ENCODE measurements at regions not wholly inside any gene's neighbourhood (a gene's known extent, or its start where the extent isn't known, plus 50 kb on each side); places are given as distances from the start of the nearest gene placed in this dataset.
A peak's percentile ranks its signal among the peaks of the same experiment; 100 is the strongest.

DNA sequence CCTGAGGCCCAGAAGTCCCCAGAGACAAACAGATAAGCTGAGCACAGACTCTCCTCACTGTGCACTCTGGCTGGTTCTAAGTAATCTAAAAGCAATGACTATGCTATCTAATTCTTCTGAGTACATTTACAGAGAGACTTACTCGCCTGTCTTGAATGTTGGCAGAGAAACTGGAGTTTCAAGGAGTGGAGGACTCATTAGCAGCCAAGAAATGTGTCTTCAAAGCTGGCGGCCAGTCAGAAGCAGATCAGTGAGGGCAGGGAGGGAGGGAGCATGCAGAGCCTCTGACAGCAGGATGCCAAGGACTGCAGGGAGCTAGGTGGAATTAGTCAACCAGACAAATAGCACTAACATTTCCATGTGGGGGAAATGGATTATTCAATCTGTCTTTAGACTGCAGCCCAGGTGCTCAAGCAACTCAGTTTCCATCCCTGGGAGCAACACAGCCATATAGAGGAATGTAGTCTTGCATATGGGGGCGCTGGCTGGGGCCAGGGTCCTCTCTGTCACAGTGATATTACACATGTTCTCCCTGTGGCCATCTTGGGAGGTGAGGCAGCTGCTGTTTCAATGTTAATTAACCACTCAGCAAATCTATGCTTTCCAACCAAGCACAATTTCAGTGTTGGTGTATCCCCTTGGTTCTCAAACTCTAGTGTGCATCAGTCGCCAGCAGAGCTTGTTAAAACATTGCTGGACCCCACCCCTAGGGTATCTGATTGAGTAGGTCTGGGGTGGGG is 97.9 kb downstream of the CCNA1 start:
- no peak overlapping the region for H3K27ac Mint-ChIP-seq
- DNase-seq (ENCODE audit: low spot score) = no peak
- H3K9me3 Mint-ChIP-seq = peaks cover 22% of the 10 kb centered on the region
- H3K27me3 Mint-ChIP-seq (ENCODE audit: low read depth) = no peaks in the 10 kb centered on the region; the same call in 1 of the 2 replicates
- H3K4me1 Mint-ChIP-seq = peaks cover 49% of the 10 kb centered on the region
- POLR2A ChIA-PET = no interaction called here
- peak; percentile 63 for ATAC-seq
- no peak for TF ChIP-seq TEAD4 (CRISPR knock-in tag; IDR thresholded peaks at IDR 0.05)
- TF ChIP-seq, protein P1, sequence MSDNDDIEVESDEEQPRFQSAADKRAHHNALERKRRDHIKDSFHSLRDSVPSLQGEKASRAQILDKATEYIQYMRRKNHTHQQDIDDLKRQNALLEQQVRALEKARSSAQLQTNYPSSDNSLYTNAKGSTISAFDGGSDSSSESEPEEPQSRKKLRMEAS (CRISPR knock-in tag; IDR thresholded peaks at IDR 0.05) = peak; percentile 31; the same call in 1 of the 2 replicates
- TF ChIP-seq, protein P2, sequence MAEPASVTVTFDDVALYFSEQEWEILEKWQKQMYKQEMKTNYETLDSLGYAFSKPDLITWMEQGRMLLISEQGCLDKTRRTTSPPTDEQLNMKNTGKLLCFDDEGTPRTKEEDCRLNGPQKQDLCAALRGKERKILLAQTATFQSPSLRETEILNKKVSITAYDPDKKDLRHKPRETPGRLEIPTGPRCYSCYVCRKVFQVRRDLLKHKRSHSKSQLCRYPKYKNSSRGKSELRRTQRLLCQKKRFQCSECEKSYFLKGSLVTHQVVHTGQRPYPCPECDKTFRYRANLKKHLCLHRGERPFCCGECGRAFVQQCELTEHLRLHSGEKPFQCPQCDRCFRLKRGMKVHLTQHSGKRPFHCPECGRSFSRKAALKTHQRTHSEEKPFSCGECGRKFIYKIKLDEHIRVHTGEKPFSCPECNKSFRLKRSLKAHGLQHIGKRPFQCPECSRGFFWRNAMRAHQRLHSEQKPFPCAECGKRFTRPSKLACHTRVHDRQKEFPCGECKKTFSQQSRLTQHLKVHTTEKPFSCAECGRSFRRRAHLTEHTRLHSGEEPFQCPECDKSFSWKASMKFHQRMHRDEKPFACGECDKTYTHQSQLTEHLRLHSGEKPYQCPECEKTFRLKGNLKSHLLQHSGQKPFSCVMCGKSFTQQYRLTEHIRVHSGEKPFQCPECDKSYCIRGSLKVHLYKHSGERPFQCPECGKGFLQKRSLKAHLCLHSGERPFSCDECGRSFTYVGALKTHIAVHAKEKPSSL (CRISPR knock-in tag; conservative IDR thresholded peaks at IDR 0.05) = no peak
- no peak overlapping the region for H3K4me3 Mint-ChIP-seq
- peaks cover 10% of the 10 kb centered on the region for H3K36me3 Mint-ChIP-seq
- CTCF ChIA-PET = no interaction called here

DNA sequence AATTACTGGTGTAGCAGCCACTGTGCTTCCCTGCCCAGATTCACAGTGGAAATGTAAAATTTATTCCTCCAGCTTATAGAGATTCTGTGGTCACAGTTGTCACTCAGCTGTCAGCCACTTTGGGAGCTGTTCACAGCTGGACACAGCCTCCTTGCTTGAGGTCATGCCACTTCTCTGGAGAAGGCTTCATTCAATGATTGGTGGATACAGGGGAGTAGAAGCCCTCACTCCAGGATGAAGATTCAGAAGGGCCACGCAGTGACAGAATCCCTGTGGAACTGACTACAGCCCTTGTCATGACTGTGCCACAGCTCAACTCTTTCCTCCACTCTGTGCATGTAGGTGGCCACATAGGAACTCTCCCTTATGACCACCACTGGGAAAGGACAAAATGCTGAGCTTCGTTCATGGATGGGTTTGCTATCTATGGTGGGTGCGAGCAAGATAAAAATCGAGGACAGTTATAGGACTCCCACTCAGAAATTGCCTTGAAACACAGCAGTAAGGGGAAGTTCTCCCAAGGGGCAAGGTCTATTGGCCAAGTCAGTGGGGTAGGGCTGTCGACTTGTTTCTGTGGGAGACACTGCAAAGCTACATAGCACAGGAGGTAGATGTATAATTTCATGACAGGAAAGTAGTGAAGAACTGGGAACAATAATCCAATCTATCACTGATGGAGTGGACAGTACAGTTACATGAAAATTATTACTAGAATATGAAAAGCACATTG is 98.7 kb downstream of the CCNA1 start:
- H3K4me3 Mint-ChIP-seq = no peak overlapping the region
- H3K27ac Mint-ChIP-seq = no peak overlapping the region
- peaks cover 16% of the 10 kb centered on the region for H3K9me3 Mint-ChIP-seq
- no peak for TF ChIP-seq TEAD1 (CRISPR knock-in tag; IDR thresholded peaks at IDR 0.05)
- TF ChIP-seq, protein P3, sequence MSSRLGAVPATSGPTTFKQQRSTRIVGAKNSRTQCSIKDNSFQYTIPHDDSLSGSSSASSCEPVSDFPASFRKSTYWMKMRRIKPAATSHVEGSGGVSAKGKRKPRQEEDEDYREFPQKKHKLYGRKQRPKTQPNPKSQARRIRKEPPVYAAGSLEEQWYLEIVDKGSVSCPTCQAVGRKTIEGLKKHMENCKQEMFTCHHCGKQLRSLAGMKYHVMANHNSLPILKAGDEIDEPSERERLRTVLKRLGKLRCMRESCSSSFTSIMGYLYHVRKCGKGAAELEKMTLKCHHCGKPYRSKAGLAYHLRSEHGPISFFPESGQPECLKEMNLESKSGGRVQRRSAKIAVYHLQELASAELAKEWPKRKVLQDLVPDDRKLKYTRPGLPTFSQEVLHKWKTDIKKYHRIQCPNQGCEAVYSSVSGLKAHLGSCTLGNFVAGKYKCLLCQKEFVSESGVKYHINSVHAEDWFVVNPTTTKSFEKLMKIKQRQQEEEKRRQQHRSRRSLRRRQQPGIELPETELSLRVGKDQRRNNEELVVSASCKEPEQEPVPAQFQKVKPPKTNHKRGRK (CRISPR knock-in tag; IDR thresholded peaks at IDR 0.05; ENCODE audit: borderline replicate concordance) = no peak
- TF ChIP-seq ZNF396 (CRISPR knock-in tag; IDR thresholded peaks at IDR 0.05; ENCODE audit: borderline replicate concordance) = no peak
- no peak for TF ChIP-seq FOXJ3 (CRISPR knock-in tag; IDR thresholded peaks at IDR 0.05; ENCODE audit: borderline replicate concordance)
- TF ChIP-seq SMAD3 (CRISPR knock-in tag; IDR thresholded peaks at IDR 0.05; ENCODE audit: borderline replicate concordance) = no peak
- no peak for TF ChIP-seq ZNF121 (CRISPR knock-in tag; IDR thresholded peaks at IDR 0.05)
- TF ChIP-seq ZNF423 (CRISPR knock-in tag; IDR thresholded peaks at IDR 0.05) = no peak
- no peak for TF ChIP-seq ZNF138 (CRISPR knock-in tag; conservative IDR thresholded peaks at IDR 0.05)
- TF ChIP-seq FOXK1 (CRISPR knock-in tag; IDR thresholded peaks at IDR 0.05) = no peak
- no peak for TF ChIP-seq TP53 (CRISPR knock-in tag; IDR thresholded peaks at IDR 0.05)
- TF ChIP-seq, protein P4, sequence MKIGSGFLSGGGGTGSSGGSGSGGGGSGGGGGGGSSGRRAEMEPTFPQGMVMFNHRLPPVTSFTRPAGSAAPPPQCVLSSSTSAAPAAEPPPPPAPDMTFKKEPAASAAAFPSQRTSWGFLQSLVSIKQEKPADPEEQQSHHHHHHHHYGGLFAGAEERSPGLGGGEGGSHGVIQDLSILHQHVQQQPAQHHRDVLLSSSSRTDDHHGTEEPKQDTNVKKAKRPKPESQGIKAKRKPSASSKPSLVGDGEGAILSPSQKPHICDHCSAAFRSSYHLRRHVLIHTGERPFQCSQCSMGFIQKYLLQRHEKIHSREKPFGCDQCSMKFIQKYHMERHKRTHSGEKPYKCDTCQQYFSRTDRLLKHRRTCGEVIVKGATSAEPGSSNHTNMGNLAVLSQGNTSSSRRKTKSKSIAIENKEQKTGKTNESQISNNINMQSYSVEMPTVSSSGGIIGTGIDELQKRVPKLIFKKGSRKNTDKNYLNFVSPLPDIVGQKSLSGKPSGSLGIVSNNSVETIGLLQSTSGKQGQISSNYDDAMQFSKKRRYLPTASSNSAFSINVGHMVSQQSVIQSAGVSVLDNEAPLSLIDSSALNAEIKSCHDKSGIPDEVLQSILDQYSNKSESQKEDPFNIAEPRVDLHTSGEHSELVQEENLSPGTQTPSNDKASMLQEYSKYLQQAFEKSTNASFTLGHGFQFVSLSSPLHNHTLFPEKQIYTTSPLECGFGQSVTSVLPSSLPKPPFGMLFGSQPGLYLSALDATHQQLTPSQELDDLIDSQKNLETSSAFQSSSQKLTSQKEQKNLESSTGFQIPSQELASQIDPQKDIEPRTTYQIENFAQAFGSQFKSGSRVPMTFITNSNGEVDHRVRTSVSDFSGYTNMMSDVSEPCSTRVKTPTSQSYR (CRISPR knock-in tag; IDR thresholded peaks at IDR 0.05) = no peak
- TF ChIP-seq, protein P5, sequence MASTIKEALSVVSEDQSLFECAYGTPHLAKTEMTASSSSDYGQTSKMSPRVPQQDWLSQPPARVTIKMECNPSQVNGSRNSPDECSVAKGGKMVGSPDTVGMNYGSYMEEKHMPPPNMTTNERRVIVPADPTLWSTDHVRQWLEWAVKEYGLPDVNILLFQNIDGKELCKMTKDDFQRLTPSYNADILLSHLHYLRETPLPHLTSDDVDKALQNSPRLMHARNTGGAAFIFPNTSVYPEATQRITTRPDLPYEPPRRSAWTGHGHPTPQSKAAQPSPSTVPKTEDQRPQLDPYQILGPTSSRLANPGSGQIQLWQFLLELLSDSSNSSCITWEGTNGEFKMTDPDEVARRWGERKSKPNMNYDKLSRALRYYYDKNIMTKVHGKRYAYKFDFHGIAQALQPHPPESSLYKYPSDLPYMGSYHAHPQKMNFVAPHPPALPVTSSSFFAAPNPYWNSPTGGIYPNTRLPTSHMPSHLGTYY (CRISPR knock-in tag; IDR thresholded peaks at IDR 0.05) = no peak
- no peak for TF ChIP-seq ATF1 (CRISPR knock-in tag; IDR thresholded peaks at IDR 0.05)
- TF ChIP-seq FOXP1 (CRISPR knock-in tag; IDR thresholded peaks at IDR 0.05; ENCODE audit: borderline replicate concordance) = no peak
- no peak for TF ChIP-seq KAT7 (CRISPR knock-in tag; IDR thresholded peaks at IDR 0.05; ENCODE audit: borderline replicate concordance)
- TF ChIP-seq ESRRA (CRISPR knock-in tag; IDR thresholded peaks at IDR 0.05; ENCODE audit: borderline replicate concordance) = no peak
- TF ChIP-seq ZNF219 (CRISPR knock-in tag; IDR thresholded peaks at IDR 0.05; ENCODE audit: borderline replicate concordance) = no peak
- TF ChIP-seq NR2C2 (CRISPR knock-in tag; IDR thresholded peaks at IDR 0.05) = no peak
- TF ChIP-seq ELF4 (CRISPR knock-in tag; IDR thresholded peaks at IDR 0.05; ENCODE audit: low read depth) = no peak
- ATAC-seq (no peak), DNase-seq (ENCODE audit: low spot score) (no peak)
- H3K4me1 Mint-ChIP-seq = peaks cover 49% of the 10 kb centered on the region
- ChIA-PET POLR2A (no interaction called here), CTCF (no interaction called here)
- H3K36me3 Mint-ChIP-seq = peaks cover 6% of the 10 kb centered on the region
- H3K27me3 Mint-ChIP-seq (ENCODE audit: low read depth) = no peaks in the 10 kb centered on the region; the same call in 1 of the 2 replicates

Measured in WTC11 (cell line).